ENCODE measurements at regions not wholly inside any gene's neighbourhood (a gene's known extent, or its start where the extent isn't known, plus 50 kb on each side); places are given as distances from the start of the nearest gene placed in this dataset.

DNA sequence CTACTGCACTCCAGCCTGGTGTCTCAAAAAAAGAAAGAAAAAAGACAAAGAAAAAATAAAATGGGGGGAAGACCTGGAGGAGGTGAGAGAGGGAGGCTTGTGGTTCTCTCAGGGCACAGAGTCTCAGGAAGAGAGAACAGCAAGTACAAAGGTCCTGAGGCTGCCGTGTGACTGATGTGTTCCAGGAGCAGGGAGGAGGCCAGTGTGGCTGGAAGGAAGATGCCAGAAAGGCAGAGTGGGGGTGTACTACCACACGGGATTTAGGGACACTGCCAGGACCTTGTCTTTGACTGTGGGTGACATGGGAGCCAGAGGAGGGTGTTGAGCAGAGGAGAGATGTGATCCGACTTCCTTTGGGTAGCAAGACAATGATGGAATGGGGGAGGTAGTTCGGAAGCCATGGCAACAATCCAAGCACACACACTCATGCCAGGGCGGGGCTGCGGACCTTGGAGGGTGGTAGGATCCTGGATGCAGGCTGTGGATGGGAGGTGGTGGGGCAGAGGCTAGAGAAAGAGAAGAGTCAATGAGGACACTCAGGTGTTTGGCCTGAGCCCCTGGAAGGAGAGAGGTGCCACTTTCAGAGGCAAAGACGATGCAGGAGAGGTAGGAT is 136.4 kb upstream of the PTPN1 start:
- TF ChIP-seq, protein P1, sequence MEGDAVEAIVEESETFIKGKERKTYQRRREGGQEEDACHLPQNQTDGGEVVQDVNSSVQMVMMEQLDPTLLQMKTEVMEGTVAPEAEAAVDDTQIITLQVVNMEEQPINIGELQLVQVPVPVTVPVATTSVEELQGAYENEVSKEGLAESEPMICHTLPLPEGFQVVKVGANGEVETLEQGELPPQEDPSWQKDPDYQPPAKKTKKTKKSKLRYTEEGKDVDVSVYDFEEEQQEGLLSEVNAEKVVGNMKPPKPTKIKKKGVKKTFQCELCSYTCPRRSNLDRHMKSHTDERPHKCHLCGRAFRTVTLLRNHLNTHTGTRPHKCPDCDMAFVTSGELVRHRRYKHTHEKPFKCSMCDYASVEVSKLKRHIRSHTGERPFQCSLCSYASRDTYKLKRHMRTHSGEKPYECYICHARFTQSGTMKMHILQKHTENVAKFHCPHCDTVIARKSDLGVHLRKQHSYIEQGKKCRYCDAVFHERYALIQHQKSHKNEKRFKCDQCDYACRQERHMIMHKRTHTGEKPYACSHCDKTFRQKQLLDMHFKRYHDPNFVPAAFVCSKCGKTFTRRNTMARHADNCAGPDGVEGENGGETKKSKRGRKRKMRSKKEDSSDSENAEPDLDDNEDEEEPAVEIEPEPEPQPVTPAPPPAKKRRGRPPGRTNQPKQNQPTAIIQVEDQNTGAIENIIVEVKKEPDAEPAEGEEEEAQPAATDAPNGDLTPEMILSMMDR (optimal IDR thresholded peaks at IDR 0.05 in 1 of 3, IDR thresholded peaks at IDR 0.05 in 1 of 3, conservative IDR thresholded peaks at IDR 0.05 in 1 of 3; ENCODE audit: extremely low read depth in 1 of 3, insufficient read depth in 2 of 3, low read length in 3 of 3): no peak
- TF ChIP-seq EZH2 (IDR thresholded peaks at IDR 0.05; ENCODE audit: low read length): no peak

Data from keratinocyte (primary cell).